Smooth muscle cell (in vitro differentiated cells): ENCODE measurements at regions not wholly inside any gene's neighbourhood (a gene's known extent, or its start where the extent isn't known, plus 50 kb on each side); places are given as distances from the start of the nearest gene placed in this dataset.

ENCODE experiments used
- DNase-seq: peaks from one replicate; lab custom pipeline; 2025; ENCODE audit not compliant: unreplicated experiment; lab: John Stamatoyannopoulos, UW
- H2AFZ ChIP-seq: fragments of 200-600 bp; sonication (generic); 2 replicates; pipeline ENCODE4 v1.6.0; 2016; ENCODE audit warnings: antibody characterized with exemption, low read depth, mild to moderate bottlenecking
- H3F3A ChIP-seq: fragments of 200-600 bp; sonication (generic); 2 replicates; pipeline ENCODE4 v1.6.0; 2017; ENCODE audit warnings: antibody characterized with exemption, low read depth
- H3K27ac ChIP-seq: fragments of 200-600 bp; sonication (generic); 2 replicates; pipeline ENCODE4 v1.5.1; 2016; ENCODE audit warnings: low read depth, mild to moderate bottlenecking
- H3K27me3 ChIP-seq: fragments of 200-600 bp; sonication (generic); 2 replicates; pipeline ENCODE4 v1.6.1; 2016; ENCODE audit warnings: low read depth, mild to moderate bottlenecking
- H3K36me3 ChIP-seq: fragments of 200-600 bp; sonication (generic); 2 replicates; pipeline ENCODE4 v1.5.1; 2016; ENCODE audit warnings: low read depth
- H3K4me1 ChIP-seq: fragments of 200-600 bp; sonication (generic); 2 replicates; pipeline ENCODE4 v1.5.1; 2016; ENCODE audit warnings: low read depth
- H3K4me2 ChIP-seq: fragments of 200-600 bp; sonication (generic); 2 replicates; pipeline ENCODE4 v1.6.0; 2016; ENCODE audit warnings: mild to moderate bottlenecking
- H3K4me3 ChIP-seq: fragments of 200-600 bp; sonication (generic); 2 replicates; pipeline ENCODE4 v1.5.1; 2016; ENCODE audit warnings: mild to moderate bottlenecking
- H3K79me2 ChIP-seq: fragments of 200-600 bp; sonication (generic); 2 replicates; pipeline ENCODE4 v1.6.0; 2016; ENCODE audit warnings: low read depth, mild to moderate bottlenecking
- H3K9ac ChIP-seq: fragments of 200-600 bp; sonication (generic); 2 replicates; pipeline ENCODE4 v1.6.0; 2016; ENCODE audit warnings: low read depth
- H3K9me3 ChIP-seq: fragments of 200-600 bp; sonication (generic); replicated peaks from 2 replicates; pipeline ENCODE4 v1.5.1; 2016; ENCODE audit warnings: low read depth
- H4K20me1 ChIP-seq: fragments of 200-600 bp; sonication (generic); 2 replicates; pipeline ENCODE4 v1.6.0; 2016; ENCODE audit warnings: low read depth
- WGBS: methylation state at CpG from one replicate; pipeline ENCODE4 v1.1.7; 2016; ENCODE audit warnings: low lambda C conversion rate; 5-methylcytosine and 5-hydroxymethylcytosine counted together
- TF ChIP-seq, protein P1 (sequence below): fragments of 200-600 bp; sonication (generic); IDR thresholded peaks from 2 replicates; pipeline ENCODE4 v1.5.1; 2017; ENCODE audit warnings: borderline replicate concordance, mild to moderate bottlenecking, antibody characterized with exemption; ENCODE audit not compliant: insufficient read depth, poor library complexity, severe bottlenecking

DNA sequence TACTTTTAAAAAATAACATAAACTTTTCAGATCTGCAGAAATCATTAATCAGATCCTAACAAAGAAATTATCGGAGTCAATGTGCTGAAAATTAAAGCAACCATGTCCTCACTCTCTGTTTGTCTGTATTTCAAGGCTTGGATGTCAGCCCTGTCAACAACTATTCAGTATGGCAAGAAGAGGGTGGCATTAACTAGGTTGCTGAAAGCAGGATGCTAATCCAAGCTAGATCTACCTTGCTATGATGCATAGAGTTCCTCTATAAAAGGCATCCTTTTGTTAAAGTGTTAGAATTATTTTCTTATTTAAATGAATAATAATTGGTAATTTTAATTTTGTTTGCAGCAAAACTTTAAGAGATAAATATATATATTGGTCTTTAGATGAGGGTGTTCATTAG lies 800.8 kb downstream of the CDH11 start:
- no peaks in the 10 kb centered on the region for H4K20me1 ChIP-seq
- no peak overlapping the region for H3K4me3 ChIP-seq
- no peak overlapping the region for H3K4me2 ChIP-seq
- TF ChIP-seq, protein P1, sequence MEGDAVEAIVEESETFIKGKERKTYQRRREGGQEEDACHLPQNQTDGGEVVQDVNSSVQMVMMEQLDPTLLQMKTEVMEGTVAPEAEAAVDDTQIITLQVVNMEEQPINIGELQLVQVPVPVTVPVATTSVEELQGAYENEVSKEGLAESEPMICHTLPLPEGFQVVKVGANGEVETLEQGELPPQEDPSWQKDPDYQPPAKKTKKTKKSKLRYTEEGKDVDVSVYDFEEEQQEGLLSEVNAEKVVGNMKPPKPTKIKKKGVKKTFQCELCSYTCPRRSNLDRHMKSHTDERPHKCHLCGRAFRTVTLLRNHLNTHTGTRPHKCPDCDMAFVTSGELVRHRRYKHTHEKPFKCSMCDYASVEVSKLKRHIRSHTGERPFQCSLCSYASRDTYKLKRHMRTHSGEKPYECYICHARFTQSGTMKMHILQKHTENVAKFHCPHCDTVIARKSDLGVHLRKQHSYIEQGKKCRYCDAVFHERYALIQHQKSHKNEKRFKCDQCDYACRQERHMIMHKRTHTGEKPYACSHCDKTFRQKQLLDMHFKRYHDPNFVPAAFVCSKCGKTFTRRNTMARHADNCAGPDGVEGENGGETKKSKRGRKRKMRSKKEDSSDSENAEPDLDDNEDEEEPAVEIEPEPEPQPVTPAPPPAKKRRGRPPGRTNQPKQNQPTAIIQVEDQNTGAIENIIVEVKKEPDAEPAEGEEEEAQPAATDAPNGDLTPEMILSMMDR: no peak
- no peaks in the 10 kb centered on the region for H3K79me2 ChIP-seq
- H2AFZ ChIP-seq: no peak overlapping the region
- no peak overlapping the region for H3K27ac ChIP-seq
- no peaks in the 10 kb centered on the region for H3F3A ChIP-seq
- H3K9ac ChIP-seq: no peak overlapping the region
- H3K4me1 ChIP-seq: no peaks in the 10 kb centered on the region
- DNase-seq: no peak
- H3K36me3 ChIP-seq: no peaks in the 10 kb centered on the region
- no peaks in the 10 kb centered on the region for H3K9me3 ChIP-seq
- WGBS: 93% methylated on average over 1 of the region's 1 CpG
- peaks cover 5% of the 10 kb centered on the region for H3K27me3 ChIP-seq

- WGBS: 100% methylated on average over 1 of the region's 1 CpG
- Histone ChIP-seq H3K36me3 (no peaks in the 10 kb centered on the region), H3K9ac (no peak overlapping the region), H4K20me1 (no peaks in the 10 kb centered on the region), H3K4me2 (no peak overlapping the region), H3F3A (no peaks in the 10 kb centered on the region), H3K9me3 (no peaks in the 10 kb centered on the region), H3K79me2 (no peaks in the 10 kb centered on the region), H3K27me3 (peaks cover 14% of the 10 kb centered on the region), H2AFZ (no peak overlapping the region), H3K4me3 (no peak overlapping the region), H3K27ac (no peak overlapping the region), H3K4me1 (no peaks in the 10 kb centered on the region)
- no peak for DNase-seq
- TF ChIP-seq, protein P1: no peak
Observed at GRCh38 chr16:64317601-64318000, 804.3 kb downstream of the CDH11 start.

DNA sequence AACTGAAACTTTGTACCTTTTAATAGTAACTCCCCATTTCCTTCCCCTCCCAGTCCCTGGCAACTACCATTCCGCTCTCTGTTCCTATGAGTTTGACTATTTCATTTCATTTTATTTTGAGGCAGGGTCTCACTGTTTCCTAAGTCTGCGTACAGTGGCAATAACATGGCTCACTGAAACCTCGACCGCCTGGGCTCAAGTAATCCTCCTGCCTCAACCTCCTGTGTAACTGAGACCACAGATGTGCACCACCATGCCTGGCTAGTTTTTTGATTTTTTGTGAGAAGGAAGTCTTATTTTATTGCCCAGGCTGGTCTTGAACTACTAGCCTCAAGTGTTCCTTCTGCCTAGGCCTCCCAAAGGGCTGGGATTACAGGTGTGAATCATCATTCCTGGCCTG lies 808.1 kb downstream of the CDH11 start:
- TF ChIP-seq, protein P1: no peak
- Histone ChIP-seq H3K79me2 (no peaks in the 10 kb centered on the region), H3K9ac (no peak overlapping the region), H3K27ac (no peak overlapping the region), H3K4me3 (no peak overlapping the region), H3K4me1 (no peaks in the 10 kb centered on the region), H4K20me1 (no peaks in the 10 kb centered on the region), H3K9me3 (no peaks in the 10 kb centered on the region), H3K27me3 (peaks cover 14% of the 10 kb centered on the region), H3K4me2 (no peak overlapping the region), H2AFZ (no peak overlapping the region), H3K36me3 (no peaks in the 10 kb centered on the region), H3F3A (no peaks in the 10 kb centered on the region)
- no peak for DNase-seq
- 93% methylated on average over 4 of the region's 4 CpGs for WGBS

DNA sequence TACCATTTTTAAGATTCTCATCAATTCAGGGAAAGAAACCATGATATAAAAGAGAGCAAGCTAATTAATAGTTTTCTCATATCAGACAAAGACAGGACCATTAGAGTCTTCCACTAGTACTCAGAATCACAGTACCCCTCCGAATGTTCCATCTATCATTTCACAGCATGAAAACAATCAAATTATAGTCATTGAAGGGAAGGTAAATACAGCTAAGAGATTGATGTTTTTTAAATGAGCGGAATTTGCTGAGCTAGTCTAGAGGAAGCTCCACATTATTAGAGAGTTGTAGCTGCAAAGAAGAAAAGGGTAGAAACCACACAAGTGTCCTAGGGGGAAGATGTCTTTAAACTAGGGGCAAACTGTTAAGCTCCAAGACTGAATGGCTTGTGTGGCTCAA lies 808.9 kb downstream of the CDH11 start:
- no peaks in the 10 kb centered on the region for H3F3A ChIP-seq
- TF ChIP-seq, protein P1: no peak
- no peak overlapping the region for H2AFZ ChIP-seq
- 88% methylated on average over 2 of the region's 2 CpGs for WGBS
- H4K20me1 ChIP-seq: no peaks in the 10 kb centered on the region
- peaks cover 14% of the 10 kb centered on the region for H3K27me3 ChIP-seq
- no peak overlapping the region for H3K27ac ChIP-seq
- no peaks in the 10 kb centered on the region for H3K4me1 ChIP-seq
- no peak for DNase-seq
- no peaks in the 10 kb centered on the region for H3K36me3 ChIP-seq
- H3K4me2 ChIP-seq: no peak overlapping the region
- no peaks in the 10 kb centered on the region for H3K79me2 ChIP-seq
- H3K9me3 ChIP-seq: no peaks in the 10 kb centered on the region
- no peak overlapping the region for H3K9ac ChIP-seq
- no peak overlapping the region for H3K4me3 ChIP-seq
